Natural killer cell (primary cell): ENCODE measurements at regions not wholly inside any gene's neighbourhood (a gene's known extent, or its start where the extent isn't known, plus 50 kb on each side); places are given as distances from the start of the nearest gene placed in this dataset.

Source experiments
- ATAC-seq, 3 donors: fragments of 150-1000 bp in 2 of 3; fragments of 200-7000 bp in 1 of 3; cut with Tn5 transposase; 1 replicate in 1 of 3; 2 replicates in 2 of 3; pipeline ENCODE4 v1.10.0; 2021; ENCODE audit warnings: mild to moderate bottlenecking in 2 of 3, moderate library complexity in 2 of 3
- DNase-seq, 2 donors: peaks; one replicate each; pipeline versions ENCODE4 v3.0.0 to v3.0.0-alpha.2; 2013 to 2021; ENCODE audit warnings: mixed read lengths in 1 of 2
- H3K27ac ChIP-seq: one replicate; pipeline ENCODE4 v1.5.1; 2013; ENCODE audit warnings: mild to moderate bottlenecking, low read length
- H3K27me3 ChIP-seq: one replicate; pipeline ENCODE4 v1.6.1; 2013; ENCODE audit warnings: low read length; ENCODE audit not compliant: control insufficient read depth, insufficient read depth
- H3K36me3 ChIP-seq: one replicate; pipeline ENCODE4 v1.6.1; 2013; ENCODE audit warnings: low read length; ENCODE audit not compliant: control insufficient read depth, insufficient read depth
- H3K4me1 ChIP-seq: one replicate; pipeline ENCODE4 v1.6.1; 2013; ENCODE audit warnings: low read length; ENCODE audit not compliant: control insufficient read depth, insufficient read depth
- H3K4me3 ChIP-seq: one replicate; pipeline ENCODE4 v1.5.1; 2013; ENCODE audit warnings: low read length
- H3K9me3 ChIP-seq: one replicate; pipeline ENCODE4 v1.6.1; 2013; ENCODE audit warnings: low read length; ENCODE audit not compliant: control insufficient read depth, insufficient read depth
- H3K27ac Mint-ChIP-seq, 2 donors: one replicate each; pipeline ENCODE4 v1.8.0; 2022; ENCODE audit warnings: mild to moderate bottlenecking in 2 of 2, mixed read lengths in 2 of 2, moderate library complexity in 1 of 2
- H3K27me3 Mint-ChIP-seq, 2 donors: one replicate each; pipeline ENCODE4 v1.8.0; 2022; ENCODE audit warnings: low read depth in 2 of 2, mixed read lengths in 2 of 2
- H3K36me3 Mint-ChIP-seq: one replicate; pipeline ENCODE4 v1.8.0; 2022; ENCODE audit warnings: mixed read lengths
- H3K4me1 Mint-ChIP-seq, 2 donors: one replicate each; pipeline ENCODE4 v1.8.0; 2022; ENCODE audit warnings: mixed read lengths in 2 of 2
- H3K4me3 Mint-ChIP-seq: one replicate; pipeline ENCODE4 v1.8.0; 2022; ENCODE audit warnings: mild to moderate bottlenecking, moderate library complexity, mixed read lengths
- H3K9me3 Mint-ChIP-seq, 2 donors: one replicate each; pipeline ENCODE4 v1.8.0; 2022; ENCODE audit warnings: mixed read lengths in 2 of 2
- WGBS: methylation state at CpG from one replicate; pipeline ENCODE4 v1.1.7; 2013; ENCODE audit warnings: missing lambda C conversion rate; ENCODE audit not compliant: insufficient coverage; 5-methylcytosine and 5-hydroxymethylcytosine counted together
- intact Hi-C: fragments of 100-400 bp; cut with micrococcal nuclease; formaldehyde crosslinking; loops from one replicate; pipeline ENCODE4 v1.14.2; 2022
- TF ChIP-seq, protein P1 (sequence below): fragments of 200-600 bp; IDR thresholded peaks from one replicate; pipeline ENCODE4 v1.8.0; 2022; ENCODE audit warnings: antibody characterized with exemption

DNA sequence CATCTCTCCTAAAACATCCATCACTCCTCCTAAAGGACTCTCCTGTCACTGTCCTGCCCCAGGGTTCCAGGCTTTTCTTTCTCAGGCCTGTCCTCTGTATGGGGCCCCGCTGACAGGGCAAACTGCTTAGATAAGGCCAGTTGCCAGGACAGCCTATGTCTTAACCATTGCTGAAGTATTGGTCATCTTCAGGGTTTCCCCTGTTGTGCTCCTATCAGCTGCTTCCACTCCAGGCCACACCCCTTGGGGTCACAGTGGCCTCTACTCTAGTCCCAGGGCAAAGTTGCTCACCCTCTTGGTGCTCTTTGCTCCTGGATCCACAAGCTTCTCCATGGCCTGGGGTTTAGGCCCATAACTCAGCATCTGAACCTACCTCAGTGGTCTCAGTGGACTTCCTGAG, 138.0 kb upstream of the PJA1 start:
- 94% methylated on average over 1 of the region's 1 CpG for WGBS
- intact Hi-C loops, result no loop called here
- H3K4me3 ChIP-seq, result no peak overlapping the region
- no peaks in the 10 kb centered on the region for H3K4me1 ChIP-seq
- no peaks in the 10 kb centered on the region for H3K27me3 ChIP-seq
- Mint-ChIP-seq H3K4me3 (no peak overlapping the region), H3K9me3 (no peaks in the 10 kb centered on the region), H3K36me3 (no peaks in the 10 kb centered on the region), H3K27me3 (peaks cover 8 to 22% of the 10 kb centered on the region in 2 donors), H3K27ac (no peak overlapping the region), H3K4me1 (no peaks in the 10 kb centered on the region)
- TF ChIP-seq, protein P1, sequence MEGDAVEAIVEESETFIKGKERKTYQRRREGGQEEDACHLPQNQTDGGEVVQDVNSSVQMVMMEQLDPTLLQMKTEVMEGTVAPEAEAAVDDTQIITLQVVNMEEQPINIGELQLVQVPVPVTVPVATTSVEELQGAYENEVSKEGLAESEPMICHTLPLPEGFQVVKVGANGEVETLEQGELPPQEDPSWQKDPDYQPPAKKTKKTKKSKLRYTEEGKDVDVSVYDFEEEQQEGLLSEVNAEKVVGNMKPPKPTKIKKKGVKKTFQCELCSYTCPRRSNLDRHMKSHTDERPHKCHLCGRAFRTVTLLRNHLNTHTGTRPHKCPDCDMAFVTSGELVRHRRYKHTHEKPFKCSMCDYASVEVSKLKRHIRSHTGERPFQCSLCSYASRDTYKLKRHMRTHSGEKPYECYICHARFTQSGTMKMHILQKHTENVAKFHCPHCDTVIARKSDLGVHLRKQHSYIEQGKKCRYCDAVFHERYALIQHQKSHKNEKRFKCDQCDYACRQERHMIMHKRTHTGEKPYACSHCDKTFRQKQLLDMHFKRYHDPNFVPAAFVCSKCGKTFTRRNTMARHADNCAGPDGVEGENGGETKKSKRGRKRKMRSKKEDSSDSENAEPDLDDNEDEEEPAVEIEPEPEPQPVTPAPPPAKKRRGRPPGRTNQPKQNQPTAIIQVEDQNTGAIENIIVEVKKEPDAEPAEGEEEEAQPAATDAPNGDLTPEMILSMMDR, result no peak
- H3K36me3 ChIP-seq, result no peaks in the 10 kb centered on the region
- H3K9me3 ChIP-seq, result no peaks in the 10 kb centered on the region
- DNase-seq (no peak), ATAC-seq (no peak)
- H3K27ac ChIP-seq, result no peak overlapping the region

DNA sequence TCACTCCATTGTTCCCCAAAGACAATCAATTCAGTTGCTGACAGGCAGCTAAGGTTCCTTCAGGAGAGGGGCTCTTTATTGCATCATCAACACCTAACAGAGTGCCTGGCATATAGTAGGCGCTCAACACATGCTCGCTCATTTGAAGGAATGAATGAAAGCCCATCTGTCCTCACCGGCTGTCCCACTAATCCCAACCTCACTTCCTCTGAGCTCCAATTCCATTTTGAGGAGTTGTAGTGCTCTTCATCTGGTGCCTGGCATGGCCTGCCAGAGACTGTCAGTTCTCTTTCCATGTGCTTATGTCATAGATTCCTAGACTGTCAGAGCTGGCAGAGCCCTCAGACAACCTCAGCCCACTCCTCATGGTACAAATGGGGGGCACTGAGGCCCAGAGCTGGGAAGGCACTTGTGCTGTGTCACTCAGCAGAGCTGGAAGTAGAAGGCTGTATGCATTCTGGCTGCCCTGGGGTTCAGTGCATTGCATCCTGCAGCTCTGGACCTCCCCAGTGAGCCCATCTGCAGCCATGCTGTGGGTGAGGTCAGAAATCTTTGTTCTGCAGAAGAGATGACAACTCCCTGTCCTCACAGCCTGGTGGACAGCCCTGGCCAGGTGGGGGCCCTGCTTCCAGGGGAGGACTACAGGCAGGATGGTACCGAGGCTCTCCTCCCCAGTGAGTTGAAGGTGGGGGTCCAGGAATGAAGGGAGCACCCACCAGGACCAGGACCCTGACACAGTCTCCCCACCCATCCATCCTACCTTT, 134.9 kb upstream of the PJA1 start:
- Histone ChIP-seq H3K4me3 (no peak overlapping the region), H3K9me3 (no peaks in the 10 kb centered on the region), H3K27me3 (no peaks in the 10 kb centered on the region), H3K4me1 (no peaks in the 10 kb centered on the region), H3K36me3 (no peaks in the 10 kb centered on the region), H3K27ac (no peak overlapping the region)
- H3K9me3 Mint-ChIP-seq, result no peaks in the 10 kb centered on the region
- H3K4me3 Mint-ChIP-seq, result no peak overlapping the region
- H3K4me1 Mint-ChIP-seq, result no peaks in the 10 kb centered on the region
- WGBS, result 79% methylated on average over 3 of the region's 4 CpGs
- H3K36me3 Mint-ChIP-seq, result no peaks in the 10 kb centered on the region
- intact Hi-C loops, result no loop called here
- H3K27ac Mint-ChIP-seq, result no peak overlapping the region
- peaks cover 8 to 18% of the 10 kb centered on the region in 2 donors for H3K27me3 Mint-ChIP-seq
- TF ChIP-seq, protein P1, result no peak
- no peak for DNase-seq
- no peak for ATAC-seq

DNA sequence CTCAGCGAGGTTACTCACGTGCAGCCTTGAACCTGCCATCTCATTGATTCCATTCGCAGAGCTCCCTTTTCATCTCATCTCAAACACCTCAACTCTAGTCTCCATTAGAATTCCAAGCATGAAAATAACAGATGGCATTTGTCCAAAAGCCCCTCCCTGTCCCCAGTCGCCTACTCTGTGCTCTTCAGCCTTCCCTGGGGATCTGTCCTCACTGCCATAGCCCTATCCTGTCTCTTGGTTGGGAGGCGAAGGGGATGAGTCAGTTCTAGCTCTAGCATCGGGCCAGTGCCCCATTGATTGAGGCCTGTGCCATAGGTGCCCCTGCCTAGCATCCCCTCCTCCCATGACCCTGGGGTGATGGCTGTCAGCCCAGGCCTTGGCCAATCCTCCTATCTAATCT, 134.0 kb upstream of the PJA1 start:
- H3K27me3 Mint-ChIP-seq, result peaks cover 8 to 14% of the 10 kb centered on the region in 2 donors
- 85% methylated on average over 6 of the region's 6 CpGs for WGBS
- no peak for ATAC-seq

More for the DNA sequence above, 134.0 kb upstream of the PJA1 start:
- DNase-seq, result no peak
- Histone ChIP-seq H3K4me3 (no peak overlapping the region), H3K36me3 (no peaks in the 10 kb centered on the region), H3K27me3 (no peaks in the 10 kb centered on the region), H3K9me3 (no peaks in the 10 kb centered on the region), H3K27ac (no peak overlapping the region), H3K4me1 (no peaks in the 10 kb centered on the region)
- Mint-ChIP-seq H3K4me1 (no peaks in the 10 kb centered on the region), H3K27ac (no peak overlapping the region), H3K9me3 (no peaks in the 10 kb centered on the region), H3K36me3 (no peaks in the 10 kb centered on the region), H3K4me3 (no peak overlapping the region)
- TF ChIP-seq, protein P1, result no peak
- intact Hi-C loops, result no loop called here
